ENCODE measurements at regions not wholly inside any gene's neighbourhood (a gene's known extent, or its start where the extent isn't known, plus 50 kb on each side); places are given as distances from the start of the nearest gene placed in this dataset.

GRCh38 chr16:86016201-86016965 is 117.4 kb downstream of the IRF8 start:
- DNase-seq (ENCODE audit: low spot score): peak; percentile 67

- DNase-seq (ENCODE audit: low spot score): peak; percentile 20
These were observed 119.1 kb downstream of the IRF8 start for GRCh38 chr16:86018071-86018470.

GRCh38 chr16:86018487-86018886 is 119.5 kb downstream of the IRF8 start:
- peak; percentile 28 for DNase-seq (ENCODE audit: low spot score)

- DNase-seq (ENCODE audit: low spot score): peak; percentile 59
These were observed 120.0 kb downstream of the IRF8 start for GRCh38 chr16:86018941-86019340.

- DNase-seq (ENCODE audit: low spot score): peak; percentile 64
These were observed 120.6 kb downstream of the IRF8 start for GRCh38 chr16:86019446-86020047.

- DNase-seq (ENCODE audit: low spot score): peak; percentile 77
These were observed 122.0 kb downstream of the IRF8 start for GRCh38 chr16:86020971-86021370.

- DNase-seq (ENCODE audit: low spot score): peak; percentile 74
These were observed 123.5 kb downstream of the IRF8 start for GRCh38 chr16:86022381-86022960.

- DNase-seq (ENCODE audit: low spot score): no peak
These were observed 125.2 kb downstream of the IRF8 start for GRCh38 chr16:86024210-86024609.

GRCh38 chr16:86025706-86026105 is 126.7 kb downstream of the IRF8 start:
- peak; percentile 84 for DNase-seq (ENCODE audit: low spot score)

GRCh38 chr16:86026171-86026910 is 127.4 kb downstream of the IRF8 start:
- DNase-seq (ENCODE audit: low spot score): peak; percentile 55

GRCh38 chr16:86026916-86027315 is 128.0 kb downstream of the IRF8 start:
- DNase-seq (ENCODE audit: low spot score): peak; percentile 26

GRCh38 chr16:86027373-86028126 is 128.6 kb downstream of the IRF8 start:
- DNase-seq (ENCODE audit: low spot score): peak; percentile 68

GRCh38 chr16:86029131-86029741 is 130.3 kb downstream of the IRF8 start:
- DNase-seq (ENCODE audit: low spot score): peak; percentile 87

- DNase-seq (ENCODE audit: low spot score): peak; percentile 64
These were observed 131.2 kb downstream of the IRF8 start for GRCh38 chr16:86030116-86030515.

GRCh38 chr16:86031141-86031678 is 132.2 kb downstream of the IRF8 start:
- peak; percentile 71 for DNase-seq (ENCODE audit: low spot score)

GRCh38 chr16:86033016-86033474 is 134.1 kb downstream of the IRF8 start:
- peak; percentile 87 for DNase-seq (ENCODE audit: low spot score)

GRCh38 chr16:86033971-86034370 is 135.0 kb downstream of the IRF8 start:
- peak; percentile 78 for DNase-seq (ENCODE audit: low spot score)

- peak; percentile 53 for DNase-seq (ENCODE audit: low spot score)
These were observed 135.5 kb downstream of the IRF8 start for GRCh38 chr16:86034421-86034919.

- DNase-seq (ENCODE audit: low spot score): peak; percentile 65
These were observed 136.9 kb downstream of the IRF8 start for GRCh38 chr16:86035906-86036305.
